Right renal pelvis (tissue), 4 donors: ENCODE measurements at regions not wholly inside any gene's neighbourhood (a gene's known extent, or its start where the extent isn't known, plus 50 kb on each side); places are given as distances from the start of the nearest gene placed in this dataset.

Source experiments
- DNase-seq, 4 donors: peaks; one replicate each; pipeline ENCODE4 v3.0.0-alpha.2; 2013; ENCODE audit warnings: low read depth in 4 of 4, low spot score in 3 of 4, missing footprints in 1 of 4

DNA sequence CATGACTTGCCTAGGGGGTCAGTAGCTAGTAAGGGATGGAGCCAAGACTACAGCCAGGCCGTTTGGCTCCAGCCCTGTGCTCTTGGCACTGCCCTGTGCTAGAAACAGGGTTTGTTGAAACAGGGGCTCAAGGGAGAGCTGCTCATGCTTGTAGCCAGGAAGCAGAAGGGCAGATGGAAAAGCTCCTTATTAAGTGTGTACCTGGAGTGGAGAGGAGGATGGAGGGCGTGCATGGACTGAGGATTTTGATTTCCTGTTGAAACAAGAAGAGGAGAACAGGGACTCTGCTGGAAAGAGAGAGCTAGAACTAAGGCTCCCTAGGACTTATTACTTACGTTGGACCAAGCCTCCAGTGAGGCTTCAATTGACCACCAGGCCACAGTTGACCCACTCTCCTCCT, 363.0 kb downstream of the MID1IP1 start:
- DNase-seq, result no peak

DNA sequence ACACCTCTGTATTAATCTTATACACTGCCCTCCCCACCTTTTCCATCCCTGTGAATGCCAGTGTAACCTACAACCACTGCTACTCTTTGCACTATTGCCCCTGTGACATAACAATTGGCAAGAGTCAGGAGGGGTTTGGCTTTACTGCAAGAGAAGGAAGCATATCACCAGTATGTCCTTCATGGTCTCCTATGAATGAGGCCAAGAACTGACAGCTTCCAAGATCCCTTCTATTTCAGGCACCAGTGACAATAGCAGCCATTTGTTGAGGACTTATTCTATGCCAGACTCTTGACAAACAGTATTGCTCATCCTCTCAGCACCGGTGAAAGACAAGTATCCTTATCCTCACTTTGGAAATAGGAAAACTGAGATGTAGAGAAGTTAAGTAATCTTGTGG, 363.9 kb downstream of the MID1IP1 start:
- DNase-seq, result no peak

DNA sequence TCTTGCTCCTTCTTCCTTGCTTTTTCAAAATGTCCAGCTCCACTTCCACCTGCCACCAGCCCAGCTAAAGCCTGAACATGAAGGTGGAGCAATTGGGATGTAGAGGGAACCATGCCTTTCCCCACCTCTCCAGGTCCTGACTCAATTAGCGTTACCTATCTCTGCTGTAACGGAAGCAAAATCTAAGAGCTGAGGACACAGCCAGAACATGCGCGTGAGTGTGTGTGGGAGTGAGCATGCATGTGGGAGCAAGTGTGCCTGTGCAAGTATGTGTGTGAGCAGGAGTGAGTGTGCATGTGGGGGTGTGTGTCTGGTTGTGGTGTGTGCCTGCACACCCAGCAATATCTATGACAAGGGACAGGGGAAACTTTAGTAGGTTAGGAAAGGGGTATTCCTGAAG, 364.5 kb downstream of the MID1IP1 start:
- DNase-seq, result no peak

DNA sequence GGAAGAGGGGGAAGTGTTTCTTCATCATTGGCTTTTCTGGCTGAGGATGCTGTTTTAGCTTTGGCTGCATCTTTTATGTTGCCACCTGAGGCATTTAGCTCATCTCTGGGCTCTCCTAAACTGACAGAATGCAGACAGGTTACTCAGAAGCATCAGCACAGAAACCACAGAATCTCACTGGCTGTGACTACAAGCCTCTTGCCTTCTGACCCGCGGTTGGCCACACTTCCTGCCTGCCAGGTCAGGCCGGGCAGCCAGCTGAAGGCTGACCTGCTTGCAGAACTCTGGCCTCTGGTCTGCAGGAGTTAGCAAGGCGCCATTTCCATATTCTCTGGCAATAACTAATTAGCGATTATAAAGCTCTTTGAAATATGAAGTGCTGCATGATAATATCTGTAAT, 366.5 kb downstream of the MID1IP1 start:
- DNase-seq, result no peak

DNA sequence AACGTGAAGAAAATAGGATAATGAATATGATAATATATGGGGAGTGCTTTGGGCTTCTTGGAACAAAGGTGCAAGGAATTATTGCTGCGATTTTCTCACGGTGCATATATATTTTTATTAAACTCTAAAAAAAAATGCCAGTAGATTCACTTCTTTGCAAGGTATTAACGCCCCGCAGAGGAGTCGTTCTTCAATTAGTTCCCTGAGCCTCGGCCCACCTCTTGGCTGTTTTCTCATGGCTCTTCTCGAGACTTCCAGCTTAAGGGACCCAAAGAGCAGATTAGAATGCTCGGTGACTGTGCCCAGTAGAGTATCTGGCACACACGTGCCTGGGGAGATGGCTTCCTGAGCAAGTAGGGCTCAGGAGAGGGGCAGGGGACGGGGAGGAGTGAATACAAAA, 367.4 kb downstream of the MID1IP1 start:
- no peak for DNase-seq

DNA sequence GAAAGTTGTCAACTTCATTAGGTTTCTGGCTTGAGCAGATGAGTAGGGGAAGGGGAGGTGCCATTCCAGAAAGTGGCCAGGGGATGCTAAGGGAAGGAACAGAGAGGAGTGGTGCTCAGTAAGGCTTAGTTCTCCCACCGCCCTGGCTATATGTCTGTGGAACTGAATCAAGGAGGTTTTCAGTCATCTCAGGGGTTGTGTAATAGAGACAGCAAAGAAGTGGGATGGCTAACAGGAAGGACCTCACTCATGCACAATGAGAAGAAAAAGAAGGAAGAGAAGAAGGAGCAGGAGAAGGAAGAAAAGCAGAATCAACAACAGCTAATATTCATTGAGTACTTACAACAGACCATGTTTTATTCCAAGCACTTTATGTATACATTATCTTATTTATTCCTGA, 368.7 kb downstream of the MID1IP1 start:
- DNase-seq, result no peak

DNA sequence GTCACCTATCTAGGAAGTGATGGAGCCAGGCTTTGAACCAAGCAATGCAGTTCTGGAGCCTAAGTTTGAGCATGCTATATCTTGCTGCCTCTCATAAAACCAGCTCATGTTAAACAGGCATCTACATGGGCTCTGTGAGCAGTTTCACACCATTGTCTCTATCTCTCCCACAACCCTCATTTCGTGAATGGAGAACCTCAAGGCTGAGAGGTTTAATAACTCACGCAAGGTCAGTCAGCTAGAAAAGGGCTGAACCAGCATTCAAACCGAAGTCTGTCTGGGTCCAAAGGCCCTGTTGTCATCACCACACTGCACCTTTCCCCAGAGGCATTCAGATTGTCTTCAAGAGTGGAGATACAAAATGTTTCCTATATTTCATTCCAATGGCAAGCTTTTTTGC, 369.2 kb downstream of the MID1IP1 start:
- DNase-seq, result no peak

DNA sequence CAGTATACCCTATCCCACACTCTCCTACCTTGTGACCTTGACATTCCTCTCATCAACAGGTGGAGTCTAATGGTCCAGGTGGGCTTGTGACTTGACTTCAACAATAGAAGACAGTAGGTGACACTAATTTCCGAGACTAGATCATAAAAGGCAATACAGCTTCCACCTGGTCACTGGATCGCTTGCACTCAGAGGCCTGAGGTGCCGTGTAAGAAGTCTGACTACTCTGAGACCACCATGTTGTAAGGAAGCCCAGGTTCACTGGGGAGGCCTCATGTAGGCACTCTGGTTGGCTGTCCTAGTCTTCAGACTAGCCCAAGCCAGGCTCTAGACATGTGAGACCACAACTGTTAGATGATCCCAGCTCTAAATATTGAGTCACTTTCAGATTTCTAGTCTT, 370.4 kb downstream of the MID1IP1 start:
- no peak for DNase-seq

DNA sequence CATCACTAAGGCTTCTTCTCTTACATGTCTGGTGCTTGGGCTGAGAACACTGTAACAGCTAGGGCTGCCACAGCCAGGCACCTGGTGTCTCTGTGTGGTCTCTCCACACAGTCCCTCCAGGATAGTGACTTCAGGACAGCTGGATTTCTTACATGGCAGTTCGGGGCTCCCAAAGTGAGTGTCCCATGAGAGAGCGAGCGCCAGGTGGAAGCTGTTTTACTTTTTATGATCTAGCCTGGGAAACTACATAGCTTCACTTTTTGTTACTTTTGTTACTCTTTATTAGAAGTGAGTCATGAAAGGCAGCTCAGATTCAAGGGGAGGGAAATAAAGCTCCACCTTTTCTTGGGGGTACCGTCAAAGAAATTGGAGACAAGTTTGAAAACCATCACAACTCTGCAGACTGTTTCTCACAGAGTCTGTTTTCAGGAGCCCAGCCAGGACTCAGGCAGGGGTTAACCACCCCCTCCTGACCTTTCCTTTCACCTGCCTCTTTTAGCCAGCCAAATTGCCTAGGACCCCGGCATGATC, 373.0 kb downstream of the MID1IP1 start:
- DNase-seq, result no peak

DNA sequence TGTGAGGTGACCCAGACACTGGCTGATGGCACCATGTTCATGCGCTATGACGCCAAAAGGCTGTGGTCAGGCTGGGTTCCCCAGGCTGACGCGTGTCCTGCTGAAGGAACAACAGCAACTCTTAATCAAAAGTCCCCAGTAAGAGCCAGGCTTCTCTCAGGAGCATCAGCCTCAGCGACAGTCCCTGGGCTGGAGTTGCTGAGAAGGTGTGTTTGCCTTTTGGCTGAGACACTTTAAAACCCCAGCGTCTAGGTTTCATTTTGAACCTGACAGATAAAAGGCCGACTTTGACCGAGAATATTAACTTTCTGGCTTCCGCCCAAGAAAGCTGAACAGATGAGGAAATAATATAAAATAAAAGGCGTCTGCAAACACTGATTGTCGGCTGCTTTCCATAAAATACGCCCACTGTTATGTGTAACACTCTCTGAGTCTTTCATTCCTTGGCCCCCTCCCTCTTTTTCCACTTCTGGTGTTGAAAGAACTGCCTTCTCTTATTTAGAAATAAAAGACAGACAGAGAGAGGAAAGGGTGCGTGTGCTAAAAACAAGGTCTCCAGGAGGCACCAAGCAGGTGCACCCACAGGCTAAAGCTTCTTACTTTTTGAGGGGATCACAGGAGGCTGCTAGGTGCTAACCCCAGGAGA, 373.6 kb downstream of the MID1IP1 start:
- DNase-seq, result no peak

DNA sequence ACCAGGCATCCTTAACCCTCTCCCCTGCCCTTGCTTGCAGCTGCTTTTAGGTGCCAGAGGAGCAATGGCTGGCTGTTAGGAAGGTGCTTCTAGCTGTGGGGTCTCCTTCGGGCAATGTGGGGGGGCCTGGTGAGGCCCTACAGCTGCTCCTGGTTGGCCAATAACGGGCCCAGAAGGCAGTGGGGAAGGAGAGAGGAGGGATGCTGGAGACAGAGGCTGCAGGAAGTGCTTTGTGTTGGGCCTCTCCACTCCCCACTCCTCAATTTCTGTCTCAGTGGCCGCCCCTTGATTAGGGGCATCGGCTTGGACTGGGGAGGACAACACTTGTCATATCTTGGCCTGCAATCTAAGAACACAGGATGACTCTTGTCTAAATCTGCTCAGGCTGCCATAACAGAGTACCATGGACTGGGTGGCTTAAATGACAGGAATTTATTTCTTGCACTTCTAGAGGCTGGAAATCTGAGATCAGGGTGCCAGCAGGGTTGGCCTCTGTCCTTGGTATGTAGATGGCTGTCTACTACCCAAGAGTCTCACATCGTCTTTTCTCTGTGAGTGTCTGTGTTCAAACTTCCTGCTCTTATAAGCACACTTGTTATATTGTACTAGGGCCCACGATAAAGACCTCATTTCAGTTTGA, 374.3 kb downstream of the MID1IP1 start:
- no peak for DNase-seq

DNA sequence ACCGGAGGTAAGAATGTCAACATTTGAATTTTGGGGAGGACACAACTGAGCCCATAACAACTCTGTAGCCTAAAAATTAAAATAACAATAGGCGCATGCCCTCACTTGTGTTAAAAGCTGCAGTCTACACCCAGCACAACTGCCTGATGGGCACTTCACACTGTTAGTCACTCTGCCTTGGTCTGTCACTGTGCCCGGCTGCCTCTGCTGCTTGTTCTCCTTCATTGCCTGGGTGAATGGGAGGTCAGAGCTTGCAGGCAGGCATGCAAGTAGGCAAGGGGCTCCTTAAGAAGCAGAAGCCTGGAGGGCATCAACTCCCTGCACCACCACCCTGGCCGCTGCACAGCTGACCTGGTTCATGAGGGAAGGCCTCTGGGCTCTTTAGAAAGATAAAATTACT, 374.8 kb downstream of the MID1IP1 start:
- DNase-seq, result no peak

DNA sequence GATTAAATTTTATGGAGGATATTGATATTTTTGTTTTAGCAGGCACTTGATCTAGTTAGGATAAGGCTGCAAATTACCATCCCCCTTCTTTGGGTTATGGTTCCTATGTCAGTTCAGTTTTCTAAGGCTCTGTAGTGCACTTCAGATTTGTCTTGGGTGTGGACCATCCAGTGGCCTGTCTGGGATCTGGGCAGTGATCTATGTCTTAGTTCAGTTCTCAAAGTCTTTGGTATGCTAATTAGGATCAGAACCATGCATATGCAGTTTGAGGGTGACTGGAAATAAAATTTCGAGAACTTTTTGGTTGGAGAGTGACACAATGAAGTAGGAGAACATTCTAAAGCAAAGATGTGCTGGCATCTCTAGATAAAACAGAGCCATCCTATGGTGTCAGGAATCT, 388.2 kb downstream of the MID1IP1 start:
- DNase-seq, result no peak

DNA sequence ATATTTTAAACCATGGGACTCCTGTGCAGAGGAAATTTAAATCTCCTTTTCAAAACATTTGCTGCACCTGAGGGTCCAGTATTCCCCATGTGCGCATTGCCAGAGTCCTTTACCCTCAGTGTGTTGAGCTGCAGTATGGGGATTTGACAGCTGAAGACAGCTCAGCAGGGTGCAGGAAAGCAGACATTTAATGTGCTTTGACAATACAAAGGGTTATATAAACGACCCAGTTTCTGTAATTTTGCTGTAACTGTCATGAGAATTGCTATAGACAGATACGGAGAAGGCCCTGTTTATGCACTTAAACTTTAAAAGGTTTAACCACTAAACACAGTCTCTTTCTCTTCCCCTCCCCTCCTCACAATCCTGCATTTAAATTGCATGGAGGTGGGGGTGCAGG, 393.4 kb downstream of the MID1IP1 start:
- DNase-seq, result no peak

DNA sequence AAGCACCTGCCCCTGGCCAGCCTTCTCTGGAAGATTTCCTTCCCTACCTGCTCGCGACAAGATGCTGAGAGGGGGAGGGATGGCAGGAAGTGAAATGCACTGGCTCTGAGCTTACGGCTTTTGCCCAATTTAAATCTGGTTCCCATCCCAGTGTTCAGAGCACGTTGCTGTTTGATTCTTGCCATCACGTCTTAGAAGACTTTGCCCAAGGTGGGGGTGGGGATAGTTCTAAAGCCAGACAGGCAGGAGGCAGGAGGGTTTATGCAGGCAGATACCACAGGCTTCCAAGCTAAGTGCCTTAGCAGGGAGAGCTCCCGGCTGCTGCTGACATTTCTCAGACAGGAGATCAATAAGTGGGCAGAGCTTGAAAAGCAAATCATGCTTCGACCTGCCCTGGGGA, 393.9 kb downstream of the MID1IP1 start:
- DNase-seq, result no peak

DNA sequence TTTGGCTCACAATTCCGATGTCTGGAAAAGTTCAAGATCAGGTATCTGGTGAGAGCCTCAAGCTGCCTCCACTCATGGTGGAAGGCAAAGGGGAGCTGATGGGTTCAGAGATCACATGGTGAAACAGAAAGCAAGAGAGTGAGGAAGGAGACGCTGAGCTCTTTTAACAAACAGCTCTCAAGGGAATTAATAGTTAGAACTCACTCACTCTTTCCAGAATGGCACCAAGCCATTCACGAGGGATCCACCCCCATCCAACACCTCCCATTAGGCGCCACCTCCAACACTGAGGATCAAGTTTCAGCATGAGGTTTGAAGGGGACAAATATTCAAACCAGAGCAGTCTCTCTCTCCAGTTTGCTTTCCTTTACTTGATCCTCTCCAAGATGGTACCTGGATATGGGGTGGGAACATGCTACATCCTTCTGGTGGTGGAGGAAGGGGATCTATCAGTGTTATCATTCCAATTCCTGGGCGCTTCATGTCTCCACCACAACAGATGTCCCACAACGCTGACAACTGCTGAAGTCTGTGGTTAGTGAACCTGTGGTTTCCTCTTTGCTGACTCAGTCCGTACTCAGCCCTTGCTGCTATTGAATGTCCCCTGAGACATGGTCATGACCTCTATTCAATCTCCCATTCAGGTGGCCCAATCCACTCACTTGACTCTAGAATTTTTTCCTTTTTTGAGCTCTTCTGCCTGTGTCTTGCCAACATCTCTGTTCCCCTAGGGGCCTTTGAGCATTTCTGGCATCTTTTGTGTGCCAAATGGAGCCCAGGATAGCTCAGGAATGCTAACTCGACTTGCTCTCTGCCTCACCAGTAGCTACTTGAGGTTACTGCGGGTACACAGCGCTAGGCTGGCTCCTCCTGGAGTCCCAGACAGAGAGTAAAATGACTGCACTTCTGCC, 395.2 kb downstream of the MID1IP1 start:
- DNase-seq, result no peak

DNA sequence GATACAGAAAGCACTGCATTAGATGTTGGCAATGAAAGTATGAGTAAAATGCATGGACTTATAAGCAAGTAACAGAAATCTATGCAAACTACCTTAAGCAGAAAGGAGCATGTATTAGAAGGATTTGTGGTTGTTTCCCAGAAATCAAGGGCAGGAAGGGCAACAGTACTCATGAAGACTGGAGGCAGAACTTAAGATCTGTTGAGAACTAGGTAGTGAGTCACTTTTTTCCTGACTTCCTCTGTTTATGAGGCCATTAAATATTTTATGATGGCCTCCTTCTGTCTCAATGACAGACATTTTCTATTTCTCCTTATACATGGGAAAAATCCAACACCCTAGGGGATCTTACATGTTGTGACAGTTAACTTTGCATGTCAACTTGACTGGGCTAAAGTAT, 398.2 kb downstream of the MID1IP1 start:
- DNase-seq, result no peak

DNA sequence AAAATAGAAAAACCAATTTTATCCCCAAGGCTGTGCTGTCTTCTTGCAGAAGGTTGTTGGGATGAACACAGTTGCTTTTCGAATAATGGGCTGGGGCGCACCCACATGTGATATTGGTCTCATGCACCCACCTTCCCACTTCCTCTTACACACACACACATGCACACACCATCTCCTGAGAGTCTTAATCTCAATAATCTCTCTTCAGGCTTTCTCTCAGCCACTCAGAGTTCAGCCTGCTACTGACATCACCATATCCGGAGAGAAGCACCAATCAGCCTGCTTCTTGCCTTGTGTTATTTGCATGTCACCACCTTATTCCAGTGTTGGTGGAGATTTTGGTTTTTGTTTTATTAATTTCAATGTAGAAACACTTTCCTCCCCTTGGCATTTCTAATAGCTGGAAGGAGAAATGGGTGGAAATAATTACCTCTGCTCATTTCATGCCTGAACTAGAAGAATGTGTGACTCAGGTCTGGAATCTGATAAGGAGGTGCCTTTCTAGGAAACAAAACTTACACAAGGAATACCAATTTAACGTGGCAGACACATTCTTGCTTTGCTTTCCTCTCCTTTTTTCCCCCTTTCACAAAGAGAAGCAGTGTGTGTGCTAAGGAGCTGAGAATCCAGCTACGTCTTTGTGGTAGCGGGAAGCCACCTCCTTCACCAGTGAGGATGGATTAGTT, 400.2 kb downstream of the MID1IP1 start:
- no peak for DNase-seq

DNA sequence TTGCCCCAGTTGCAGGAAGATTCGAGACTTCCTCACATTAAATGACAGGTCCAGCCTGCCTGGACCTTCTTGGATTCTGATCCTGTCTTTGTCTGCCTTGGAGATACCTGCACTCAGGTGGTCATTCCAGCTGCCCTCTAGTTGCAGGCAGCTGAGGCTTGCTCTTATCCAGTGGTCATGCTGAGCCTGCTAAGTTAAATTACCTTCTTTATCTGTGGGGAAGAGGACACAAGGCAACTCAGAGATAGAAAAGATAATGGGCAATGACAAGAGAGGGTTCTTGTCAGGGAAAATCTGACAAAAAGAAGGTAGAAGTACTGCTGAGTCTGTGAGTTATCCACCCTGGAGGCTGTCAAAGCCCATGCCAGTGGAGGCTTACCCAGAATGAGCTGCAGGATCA, 401.4 kb downstream of the MID1IP1 start:
- DNase-seq, result no peak

DNA sequence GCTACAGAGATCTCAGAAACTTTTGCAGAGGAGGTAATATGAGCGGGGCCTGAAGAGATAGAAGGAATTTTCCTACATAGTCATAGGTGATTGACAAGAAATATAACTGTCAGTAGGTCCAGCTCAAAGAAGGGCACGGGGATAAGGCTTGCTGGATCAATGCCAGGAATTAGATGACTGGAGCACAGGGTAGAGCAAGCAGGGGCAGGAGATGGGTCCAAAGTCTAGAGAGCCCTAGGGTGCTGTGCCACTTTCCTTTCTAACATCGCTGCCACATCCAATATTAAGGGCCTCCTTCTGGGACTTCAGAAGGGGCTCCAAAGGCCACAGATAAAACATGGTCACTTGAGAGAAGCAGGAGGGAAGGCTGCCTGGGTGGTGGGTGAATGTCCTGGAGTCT, 402.2 kb downstream of the MID1IP1 start:
- no peak for DNase-seq

DNA sequence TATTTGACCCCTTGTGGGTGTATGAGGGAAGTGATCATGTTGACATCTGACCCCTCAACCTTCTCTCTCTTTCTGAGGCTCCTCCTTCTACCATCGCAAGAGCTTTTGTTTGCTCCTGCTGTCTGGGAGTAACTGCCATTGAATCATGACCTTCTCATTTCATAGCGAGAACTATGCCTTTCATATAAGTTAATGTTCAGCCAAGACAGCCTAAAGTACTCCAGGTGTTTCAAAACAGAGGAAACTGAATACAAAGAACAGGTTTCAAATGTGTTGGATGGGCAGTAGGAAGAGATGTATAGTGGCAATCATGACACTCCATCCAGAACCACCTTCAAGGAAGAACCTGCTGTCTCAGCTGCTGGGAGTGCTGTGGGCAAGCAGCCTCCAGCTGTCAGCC, 403.1 kb downstream of the MID1IP1 start:
- no peak for DNase-seq
